WTC11 (cell line): ENCODE measurements at regions not wholly inside any gene's neighbourhood (a gene's known extent, or its start where the extent isn't known, plus 50 kb on each side); places are given as distances from the start of the nearest gene placed in this dataset.

Experiments
- ATAC-seq: fragments of 200-7000 bp; cut with Tn5 transposase; 2 replicates; pipeline ENCODE4 v1.10.0; 2021; ENCODE audit warnings: mild to moderate bottlenecking, moderate library complexity
- CTCF ChIA-PET: fragments of 300-600 bp; sonication (Branson Sonifier 250); formaldehyde crosslinking; loops from one replicate; lab custom pipeline; 2021; ENCODE audit warnings: antibody characterized with exemption; lab: Charles Lee
- POLR2A ChIA-PET: fragments of 350-600 bp; sonication (Branson Sonifier 250); formaldehyde crosslinking; loops from one replicate; lab custom pipeline; 2021; ENCODE audit warnings: antibody characterized with exemption; lab: Charles Lee
- DNase-seq: peaks from one replicate; pipeline ENCODE4 v3.0.0; 2021; ENCODE audit warnings: low spot score
- H3K27ac Mint-ChIP-seq: 2 replicates; pipeline ENCODE4 v1.8.0; 2021; ENCODE audit warnings: mixed read lengths
- H3K27me3 Mint-ChIP-seq: 2 replicates; pipeline ENCODE4 v1.8.0; 2021; ENCODE audit warnings: low read depth, mild to moderate bottlenecking, moderate library complexity, mixed read lengths
- H3K36me3 Mint-ChIP-seq: 2 replicates; pipeline ENCODE4 v1.8.0; 2021; ENCODE audit warnings: mixed read lengths
- H3K4me1 Mint-ChIP-seq: 2 replicates; pipeline ENCODE4 v1.8.0; 2022; ENCODE audit warnings: mixed read lengths
- H3K4me3 Mint-ChIP-seq: 2 replicates; pipeline ENCODE4 v1.8.0; 2021; ENCODE audit warnings: mild to moderate bottlenecking, moderate library complexity, mixed read lengths
- H3K9me3 Mint-ChIP-seq: 2 replicates; pipeline ENCODE4 v1.8.0; 2021; ENCODE audit warnings: mixed read lengths
- CBFB ChIP-seq: sonication (generic); formaldehyde crosslinking; IDR thresholded peaks from 2 replicates; pipeline ENCODE4 v1.8.1; 2022; ENCODE audit warnings: mild to moderate bottlenecking, low read depth, missing genetic modification reagents
- CDX4 ChIP-seq: fragments of 250-450 bp; sonication (Bioruptor Pico); IDR thresholded peaks from 2 replicates; pipeline ENCODE4 v1.9.0; 2021; ENCODE audit warnings: moderate library complexity, mild to moderate bottlenecking, inconsistent platforms, borderline replicate concordance
- GRHL2 ChIP-seq: fragments of 250-450 bp; sonication (Bioruptor Pico); IDR thresholded peaks from 2 replicates; pipeline ENCODE4 v1.8.0; 2022; ENCODE audit warnings: mild to moderate bottlenecking, moderate library complexity; ENCODE audit not compliant: insufficient replicate concordance, severe bottlenecking
- HMGXB4 ChIP-seq: sonication (generic); formaldehyde crosslinking; IDR thresholded peaks from 2 replicates; pipeline ENCODE4 v1.8.1; 2023; ENCODE audit warnings: mild to moderate bottlenecking, moderate library complexity, missing genetic modification reagents
- IRF2 ChIP-seq: sonication (generic); formaldehyde crosslinking; IDR thresholded peaks from 2 replicates; pipeline ENCODE4 v1.8.0; 2022; ENCODE audit warnings: low read depth, missing genetic modification reagents, borderline replicate concordance
- JAZF1 ChIP-seq: fragments of 250-450 bp; sonication (Bioruptor Pico); IDR thresholded peaks from 2 replicates; pipeline ENCODE4 v1.9.0; 2021; ENCODE audit warnings: moderate library complexity, mild to moderate bottlenecking, inconsistent platforms
- NR3C1 ChIP-seq: sonication (generic); formaldehyde crosslinking; conservative IDR thresholded peaks from 2 replicates; pipeline ENCODE4 v1.8.1; 2023; ENCODE audit warnings: low read depth, mild to moderate bottlenecking, missing genetic modification reagents
- OVOL2 ChIP-seq: fragments of 250-450 bp; sonication (Bioruptor Pico); IDR thresholded peaks from 2 replicates; pipeline ENCODE4 v1.9.0; 2021; ENCODE audit warnings: mild to moderate bottlenecking, borderline replicate concordance
- RELA ChIP-seq: sonication (generic); formaldehyde crosslinking; IDR thresholded peaks from 2 replicates; pipeline ENCODE4 v1.8.1; 2022; ENCODE audit warnings: missing genetic modification reagents, mild to moderate bottlenecking, borderline replicate concordance
- SMAD4 ChIP-seq: sonication (generic); formaldehyde crosslinking; IDR thresholded peaks from 2 replicates; pipeline ENCODE4 v1.8.0; 2022; ENCODE audit warnings: mild to moderate bottlenecking, missing genetic modification reagents
- SP1 ChIP-seq: sonication (generic); formaldehyde crosslinking; conservative IDR thresholded peaks from 2 replicates; pipeline ENCODE4 v1.8.1; 2022; ENCODE audit warnings: missing genetic modification reagents
- TEAD1 ChIP-seq: sonication (generic); formaldehyde crosslinking; IDR thresholded peaks from 2 replicates; pipeline ENCODE4 v1.8.0; 2022; ENCODE audit warnings: mild to moderate bottlenecking, missing genetic modification reagents
- USF2 ChIP-seq: sonication (generic); formaldehyde crosslinking; IDR thresholded peaks from 2 replicates; pipeline ENCODE4 v1.8.1; 2023; ENCODE audit warnings: mild to moderate bottlenecking, missing genetic modification reagents, moderate library complexity
- ZNF121 ChIP-seq: sonication (generic); formaldehyde crosslinking; IDR thresholded peaks from 2 replicates; pipeline ENCODE4 v1.8.0; 2023; ENCODE audit warnings: missing genetic modification reagents
- ZNF396 ChIP-seq: fragments of 250-450 bp; sonication (Bioruptor Pico); IDR thresholded peaks from 2 replicates; pipeline ENCODE4 v1.8.0; 2021; ENCODE audit warnings: mild to moderate bottlenecking, moderate library complexity, borderline replicate concordance
- ZNF416 ChIP-seq: fragments of 250-450 bp; sonication (Bioruptor Pico); IDR thresholded peaks from 2 replicates; pipeline ENCODE4 v1.9.0; 2021; ENCODE audit warnings: mild to moderate bottlenecking, inconsistent platforms
- ZNF423 ChIP-seq: fragments of 250-450 bp; sonication (Bioruptor Pico); IDR thresholded peaks from 2 replicates; pipeline ENCODE4 v2.1.2; 2022; ENCODE audit warnings: mild to moderate bottlenecking, moderate library complexity
- ZNF425 ChIP-seq: fragments of 250-450 bp; sonication (Bioruptor Pico); conservative IDR thresholded peaks from 2 replicates; pipeline ENCODE4 v1.9.0; 2021; ENCODE audit warnings: mild to moderate bottlenecking
- TF ChIP-seq, protein P1 (sequence below): sonication (generic); formaldehyde crosslinking; IDR thresholded peaks from 2 replicates; pipeline ENCODE4 v1.8.1; 2022; ENCODE audit warnings: missing genetic modification reagents, borderline replicate concordance
- TF ChIP-seq, protein P2 (sequence below): fragments of 250-450 bp; sonication (Bioruptor Pico); IDR thresholded peaks from 2 replicates; pipeline ENCODE4 v1.9.0; 2021; ENCODE audit warnings: mild to moderate bottlenecking
- TF ChIP-seq, protein P3 (sequence below): fragments of 250-450 bp; sonication (Bioruptor Pico); IDR thresholded peaks from 2 replicates; pipeline ENCODE4 v1.9.0; 2021; ENCODE audit warnings: mild to moderate bottlenecking

DNA sequence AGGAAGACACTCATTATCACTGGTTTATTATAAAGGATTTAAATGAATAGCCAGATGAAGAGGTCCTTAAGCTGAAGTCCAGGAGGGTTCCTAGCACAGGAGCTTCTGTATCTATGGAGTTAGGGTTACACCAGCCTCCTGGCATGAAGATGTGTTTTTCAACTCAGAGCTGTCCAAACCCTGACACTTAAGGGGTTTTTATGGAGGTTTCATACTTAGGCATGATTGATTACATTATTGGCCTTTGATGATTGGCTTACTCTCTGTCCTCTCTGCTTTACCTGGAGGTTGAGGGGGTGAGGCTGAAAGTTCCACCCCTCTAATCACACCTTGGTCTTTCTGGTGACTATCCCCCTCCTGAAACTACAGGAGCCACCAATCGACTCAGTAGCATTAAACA is 84.9 kb upstream of the ZNF169 start:
- Mint-ChIP-seq H3K27me3 (no peaks in the 10 kb centered on the region), H3K27ac (peak overlapping the region; percentile 29; the same call in 1 of the 2 replicates), H3K36me3 (peaks cover 43% of the 10 kb centered on the region), H3K4me1 (peaks cover 54% of the 10 kb centered on the region), H3K4me3 (no peak overlapping the region), H3K9me3 (no peaks in the 10 kb centered on the region)
- ATAC-seq = no peak
- TF ChIP-seq SMAD4 (CRISPR knock-in tag) (no peak), ZNF121 (CRISPR knock-in tag) (no peak), IRF2 (CRISPR knock-in tag) (no peak)
- CTCF ChIA-PET = no interaction called here
- POLR2A ChIA-PET = no interaction called here
- no peak for DNase-seq

GRCh38 chr9:94175669-94176068 is 83.4 kb upstream of the ZNF169 start:
- Mint-ChIP-seq H3K9me3 (no peaks in the 10 kb centered on the region), H3K4me3 (no peak overlapping the region), H3K27me3 (no peaks in the 10 kb centered on the region), H3K4me1 (peaks cover 46% of the 10 kb centered on the region)
- ATAC-seq = no peak
- TF ChIP-seq SP1 (no peak), GRHL2 (no peak), ZNF396 (CRISPR knock-in tag) (no peak), ZNF423 (CRISPR knock-in tag) (no peak), JAZF1 (CRISPR knock-in tag) (no peak), IRF2 (CRISPR knock-in tag) (no peak)
- TF ChIP-seq, all 79 proteins: peak for 0
- peaks cover 46% of the 10 kb centered on the region for H3K36me3 Mint-ChIP-seq
- POLR2A ChIA-PET = no interaction called here
- CTCF ChIA-PET = no interaction called here
- DNase-seq = no peak
- no peak overlapping the region for H3K27ac Mint-ChIP-seq

- DNase-seq = no peak
- Mint-ChIP-seq H3K27ac (peak overlapping the region; percentile 79), H3K9me3 (no peaks in the 10 kb centered on the region), H3K36me3 (peaks cover 46% of the 10 kb centered on the region), H3K27me3 (no peaks in the 10 kb centered on the region), H3K4me1 (peaks cover 48% of the 10 kb centered on the region), H3K4me3 (no peak overlapping the region)
- POLR2A ChIA-PET = no interaction called here
- CTCF ChIA-PET = no interaction called here
- no peak for ATAC-seq
- TF ChIP-seq USF2 (CRISPR knock-in tag) (no peak), HMGXB4 (no peak), OVOL2 (CRISPR knock-in tag) (no peak), ZNF425 (CRISPR knock-in tag) (no peak), CBFB (no peak), CDX4 (CRISPR knock-in tag) (no peak), TEAD1 (CRISPR knock-in tag) (no peak), SMAD4 (CRISPR knock-in tag) (no peak), ZNF416 (CRISPR knock-in tag) (no peak), NR3C1 (CRISPR knock-in tag) (no peak), RELA (CRISPR knock-in tag) (no peak)
- TF ChIP-seq, protein P1, sequence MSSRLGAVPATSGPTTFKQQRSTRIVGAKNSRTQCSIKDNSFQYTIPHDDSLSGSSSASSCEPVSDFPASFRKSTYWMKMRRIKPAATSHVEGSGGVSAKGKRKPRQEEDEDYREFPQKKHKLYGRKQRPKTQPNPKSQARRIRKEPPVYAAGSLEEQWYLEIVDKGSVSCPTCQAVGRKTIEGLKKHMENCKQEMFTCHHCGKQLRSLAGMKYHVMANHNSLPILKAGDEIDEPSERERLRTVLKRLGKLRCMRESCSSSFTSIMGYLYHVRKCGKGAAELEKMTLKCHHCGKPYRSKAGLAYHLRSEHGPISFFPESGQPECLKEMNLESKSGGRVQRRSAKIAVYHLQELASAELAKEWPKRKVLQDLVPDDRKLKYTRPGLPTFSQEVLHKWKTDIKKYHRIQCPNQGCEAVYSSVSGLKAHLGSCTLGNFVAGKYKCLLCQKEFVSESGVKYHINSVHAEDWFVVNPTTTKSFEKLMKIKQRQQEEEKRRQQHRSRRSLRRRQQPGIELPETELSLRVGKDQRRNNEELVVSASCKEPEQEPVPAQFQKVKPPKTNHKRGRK (CRISPR knock-in tag) = no peak
- TF ChIP-seq, protein P2, sequence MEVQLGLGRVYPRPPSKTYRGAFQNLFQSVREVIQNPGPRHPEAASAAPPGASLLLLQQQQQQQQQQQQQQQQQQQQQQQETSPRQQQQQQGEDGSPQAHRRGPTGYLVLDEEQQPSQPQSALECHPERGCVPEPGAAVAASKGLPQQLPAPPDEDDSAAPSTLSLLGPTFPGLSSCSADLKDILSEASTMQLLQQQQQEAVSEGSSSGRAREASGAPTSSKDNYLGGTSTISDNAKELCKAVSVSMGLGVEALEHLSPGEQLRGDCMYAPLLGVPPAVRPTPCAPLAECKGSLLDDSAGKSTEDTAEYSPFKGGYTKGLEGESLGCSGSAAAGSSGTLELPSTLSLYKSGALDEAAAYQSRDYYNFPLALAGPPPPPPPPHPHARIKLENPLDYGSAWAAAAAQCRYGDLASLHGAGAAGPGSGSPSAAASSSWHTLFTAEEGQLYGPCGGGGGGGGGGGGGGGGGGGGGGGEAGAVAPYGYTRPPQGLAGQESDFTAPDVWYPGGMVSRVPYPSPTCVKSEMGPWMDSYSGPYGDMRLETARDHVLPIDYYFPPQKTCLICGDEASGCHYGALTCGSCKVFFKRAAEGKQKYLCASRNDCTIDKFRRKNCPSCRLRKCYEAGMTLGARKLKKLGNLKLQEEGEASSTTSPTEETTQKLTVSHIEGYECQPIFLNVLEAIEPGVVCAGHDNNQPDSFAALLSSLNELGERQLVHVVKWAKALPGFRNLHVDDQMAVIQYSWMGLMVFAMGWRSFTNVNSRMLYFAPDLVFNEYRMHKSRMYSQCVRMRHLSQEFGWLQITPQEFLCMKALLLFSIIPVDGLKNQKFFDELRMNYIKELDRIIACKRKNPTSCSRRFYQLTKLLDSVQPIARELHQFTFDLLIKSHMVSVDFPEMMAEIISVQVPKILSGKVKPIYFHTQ (CRISPR knock-in tag) = no peak
- TF ChIP-seq, protein P3, sequence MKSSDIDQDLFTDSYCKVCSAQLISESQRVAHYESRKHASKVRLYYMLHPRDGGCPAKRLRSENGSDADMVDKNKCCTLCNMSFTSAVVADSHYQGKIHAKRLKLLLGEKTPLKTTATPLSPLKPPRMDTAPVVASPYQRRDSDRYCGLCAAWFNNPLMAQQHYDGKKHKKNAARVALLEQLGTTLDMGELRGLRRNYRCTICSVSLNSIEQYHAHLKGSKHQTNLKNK (CRISPR knock-in tag) = no peak
Measured at GRCh38 chr9:94176608-94177007, 82.5 kb upstream of the ZNF169 start.
